ENCODE measurements at regions not wholly inside any gene's neighbourhood (a gene's known extent, or its start where the extent isn't known, plus 50 kb on each side); places are given as distances from the start of the nearest gene placed in this dataset.
"Not testable (repeated sequence)": the region's sequence is repeated elsewhere in the genome, so short reads cannot be mapped to it uniquely, and the experiment has no call there.

DNA sequence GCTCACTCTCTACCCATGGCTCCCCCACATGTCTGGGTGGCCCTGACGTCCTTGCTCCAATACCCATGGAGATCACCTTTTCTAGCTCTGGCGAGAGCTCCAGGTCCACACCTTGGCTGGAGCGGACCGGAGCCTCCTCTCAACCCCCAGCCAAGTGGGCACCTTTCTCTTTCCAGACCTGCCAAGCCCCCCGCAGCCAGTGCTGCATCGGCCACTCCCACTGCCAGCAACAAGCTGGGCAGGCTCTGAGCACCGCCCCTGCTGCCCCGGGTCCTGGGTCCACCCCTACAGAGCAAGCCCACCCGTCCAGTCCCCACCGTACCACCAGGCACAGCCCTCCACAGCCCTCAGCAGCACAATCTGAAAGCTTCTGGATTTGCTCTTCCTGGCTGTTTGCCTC, 98.2 kb upstream of the C14orf180 start:
- Histone ChIP-seq H3K27ac (ENCODE audit: poor library complexity, severe bottlenecking) (no peak overlapping the region), H3K9me3 (ENCODE audit: severe bottlenecking) (peaks cover 6% of the 10 kb centered on the region), H3K27me3 (ENCODE audit: insufficient read depth, poor library complexity, severe bottlenecking) (peaks cover 52% of the 10 kb centered on the region), H3K36me3 (ENCODE audit: low read depth) (no peaks in the 10 kb centered on the region), H3K4me3 (ENCODE audit: severe bottlenecking) (no peak overlapping the region), H3K4me1 (ENCODE audit: insufficient read depth, poor library complexity, severe bottlenecking) (no peaks in the 10 kb centered on the region)
- TF ChIP-seq, protein P1, sequence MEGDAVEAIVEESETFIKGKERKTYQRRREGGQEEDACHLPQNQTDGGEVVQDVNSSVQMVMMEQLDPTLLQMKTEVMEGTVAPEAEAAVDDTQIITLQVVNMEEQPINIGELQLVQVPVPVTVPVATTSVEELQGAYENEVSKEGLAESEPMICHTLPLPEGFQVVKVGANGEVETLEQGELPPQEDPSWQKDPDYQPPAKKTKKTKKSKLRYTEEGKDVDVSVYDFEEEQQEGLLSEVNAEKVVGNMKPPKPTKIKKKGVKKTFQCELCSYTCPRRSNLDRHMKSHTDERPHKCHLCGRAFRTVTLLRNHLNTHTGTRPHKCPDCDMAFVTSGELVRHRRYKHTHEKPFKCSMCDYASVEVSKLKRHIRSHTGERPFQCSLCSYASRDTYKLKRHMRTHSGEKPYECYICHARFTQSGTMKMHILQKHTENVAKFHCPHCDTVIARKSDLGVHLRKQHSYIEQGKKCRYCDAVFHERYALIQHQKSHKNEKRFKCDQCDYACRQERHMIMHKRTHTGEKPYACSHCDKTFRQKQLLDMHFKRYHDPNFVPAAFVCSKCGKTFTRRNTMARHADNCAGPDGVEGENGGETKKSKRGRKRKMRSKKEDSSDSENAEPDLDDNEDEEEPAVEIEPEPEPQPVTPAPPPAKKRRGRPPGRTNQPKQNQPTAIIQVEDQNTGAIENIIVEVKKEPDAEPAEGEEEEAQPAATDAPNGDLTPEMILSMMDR (IDR thresholded peaks at IDR 0.05; ENCODE audit: poor library complexity, severe bottlenecking), result no peak
- no peak for DNase-seq (ENCODE audit: low spot score)
- ATAC-seq (ENCODE audit: low read depth), result no peak

DNA sequence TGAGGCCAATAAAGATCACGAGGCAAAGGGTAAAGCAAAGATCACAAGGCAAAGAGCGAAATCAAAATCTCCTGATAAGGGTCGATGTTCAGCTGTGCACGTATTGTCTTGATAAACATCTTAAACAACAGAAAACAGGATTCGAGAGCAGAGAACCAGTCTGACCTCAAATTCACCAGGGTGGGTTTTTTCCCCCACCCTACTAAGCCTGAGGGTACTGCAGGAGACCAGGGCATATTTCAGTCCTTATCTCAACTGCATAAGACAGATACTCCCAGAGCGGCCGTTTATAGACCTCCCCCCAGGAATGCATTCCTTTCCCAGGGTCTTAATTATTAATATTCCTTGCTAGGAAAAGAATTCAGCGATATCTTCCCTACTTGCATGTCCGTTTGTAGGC, 97.5 kb upstream of the C14orf180 start:
- not testable (repeated sequence) for DNase-seq (ENCODE audit: low spot score)

GRCh38 chr14:104486222-104486923, 93.2 kb upstream of the C14orf180 start:
- Histone ChIP-seq H3K27me3 (ENCODE audit: insufficient read depth, poor library complexity, severe bottlenecking) (peaks cover 58% of the 10 kb centered on the region), H3K36me3 (ENCODE audit: low read depth) (no peaks in the 10 kb centered on the region), H3K4me3 (ENCODE audit: severe bottlenecking) (no peak overlapping the region), H3K4me1 (ENCODE audit: insufficient read depth, poor library complexity, severe bottlenecking) (no peaks in the 10 kb centered on the region), H3K27ac (ENCODE audit: poor library complexity, severe bottlenecking) (no peak overlapping the region), H3K9me3 (ENCODE audit: severe bottlenecking) (no peaks in the 10 kb centered on the region)
- DNase-seq (ENCODE audit: low spot score), result no peak
- TF ChIP-seq, protein P1 (IDR thresholded peaks at IDR 0.05; ENCODE audit: poor library complexity, severe bottlenecking), result no peak
- no peak for ATAC-seq (ENCODE audit: low read depth)

More for the DNA sequence above, 97.5 kb upstream of the C14orf180 start:
- H3K27me3 ChIP-seq (ENCODE audit: insufficient read depth, poor library complexity, severe bottlenecking), result peaks cover 56% of the 10 kb centered on the region
- ATAC-seq (ENCODE audit: low read depth); H3K4me1 ChIP-seq (ENCODE audit: insufficient read depth, poor library complexity, severe bottlenecking); H3K4me3 ChIP-seq (ENCODE audit: severe bottlenecking); H3K9me3 ChIP-seq (ENCODE audit: severe bottlenecking); H3K27ac ChIP-seq (ENCODE audit: poor library complexity, severe bottlenecking); H3K36me3 ChIP-seq (ENCODE audit: low read depth): not testable (repeated sequence)

GRCh38 chr14:104494483-104494882, 85.1 kb upstream of the C14orf180 start:
- H3K36me3 ChIP-seq (ENCODE audit: low read depth), result no peaks in the 10 kb centered on the region
- H3K27me3 ChIP-seq (ENCODE audit: insufficient read depth, poor library complexity, severe bottlenecking), result peaks cover 39% of the 10 kb centered on the region
- H3K9me3 ChIP-seq (ENCODE audit: severe bottlenecking), result no peaks in the 10 kb centered on the region
- no peak overlapping the region for H3K27ac ChIP-seq (ENCODE audit: poor library complexity, severe bottlenecking)
- TF ChIP-seq, protein P1 (IDR thresholded peaks at IDR 0.05; ENCODE audit: poor library complexity, severe bottlenecking), result no peak
- DNase-seq (ENCODE audit: low spot score) (no peak), ATAC-seq (ENCODE audit: low read depth) (no peak)
- no peaks in the 10 kb centered on the region for H3K4me1 ChIP-seq (ENCODE audit: insufficient read depth, poor library complexity, severe bottlenecking)
- no peak overlapping the region for H3K4me3 ChIP-seq (ENCODE audit: severe bottlenecking)

GRCh38 chr14:104496095-104496494, 83.5 kb upstream of the C14orf180 start:
- Histone ChIP-seq H3K9me3 (ENCODE audit: severe bottlenecking) (no peaks in the 10 kb centered on the region), H3K27ac (ENCODE audit: poor library complexity, severe bottlenecking) (no peak overlapping the region), H3K4me1 (ENCODE audit: insufficient read depth, poor library complexity, severe bottlenecking) (no peaks in the 10 kb centered on the region), H3K36me3 (ENCODE audit: low read depth) (no peaks in the 10 kb centered on the region), H3K27me3 (ENCODE audit: insufficient read depth, poor library complexity, severe bottlenecking) (peaks cover 47% of the 10 kb centered on the region), H3K4me3 (ENCODE audit: severe bottlenecking) (no peak overlapping the region)
- ATAC-seq (ENCODE audit: low read depth), result no peak
- no peak for DNase-seq (ENCODE audit: low spot score)
- TF ChIP-seq, protein P1 (IDR thresholded peaks at IDR 0.05; ENCODE audit: poor library complexity, severe bottlenecking), result no peak
